Liver (tissue), 3 donors: ENCODE measurements at regions not wholly inside any gene's neighbourhood (a gene's known extent, or its start where the extent isn't known, plus 50 kb on each side); places are given as distances from the start of the nearest gene placed in this dataset.

Experiments used
- EGR1 ChIP-seq, 2 donors: IDR thresholded peaks; 2 replicates each; pipeline ENCODE4 v1.6.1; 2016 to 2018; ENCODE audit warnings: antibody characterized with exemption in 2 of 2, low read depth in 2 of 2
- HNF4G ChIP-seq: IDR thresholded peaks from 2 replicates; pipeline ENCODE4 v1.6.1; 2016; ENCODE audit warnings: antibody characterized with exemption
- MAX ChIP-seq: IDR thresholded peaks from 2 replicates; pipeline ENCODE4 v1.6.1; 2016; ENCODE audit warnings: antibody characterized with exemption
- RAD21 ChIP-seq, 2 donors: IDR thresholded peaks; 2 replicates each; pipeline ENCODE4 v1.6.1; 2016; ENCODE audit warnings: antibody characterized with exemption in 2 of 2, mild to moderate bottlenecking in 2 of 2
- REST ChIP-seq: IDR thresholded peaks from 2 replicates; pipeline ENCODE4 v1.6.1; 2016; ENCODE audit warnings: antibody characterized with exemption, mild to moderate bottlenecking
- TAF1 ChIP-seq: conservative IDR thresholded peaks from 2 replicates; pipeline ENCODE4 v1.6.1; 2016; ENCODE audit warnings: antibody characterized with exemption, mild to moderate bottlenecking
- YY1 ChIP-seq: IDR thresholded peaks from 2 replicates; pipeline ENCODE4 v1.6.1; 2016; ENCODE audit warnings: antibody characterized with exemption, mild to moderate bottlenecking
- ZBTB33 ChIP-seq: IDR thresholded peaks from 2 replicates; pipeline ENCODE4 v1.6.1; 2016; ENCODE audit warnings: antibody characterized with exemption
- TF ChIP-seq, protein P1 (sequence below): fragments of 150-350 bp; IDR thresholded peaks from 2 replicates; pipeline ENCODE4 v1.5.1; 2017; ENCODE audit warnings: improper control_type of control experiment, low read depth, low read length; ENCODE audit not compliant: missing input control
- donor health status: healthy.
- donor health status: healthy.

DNA sequence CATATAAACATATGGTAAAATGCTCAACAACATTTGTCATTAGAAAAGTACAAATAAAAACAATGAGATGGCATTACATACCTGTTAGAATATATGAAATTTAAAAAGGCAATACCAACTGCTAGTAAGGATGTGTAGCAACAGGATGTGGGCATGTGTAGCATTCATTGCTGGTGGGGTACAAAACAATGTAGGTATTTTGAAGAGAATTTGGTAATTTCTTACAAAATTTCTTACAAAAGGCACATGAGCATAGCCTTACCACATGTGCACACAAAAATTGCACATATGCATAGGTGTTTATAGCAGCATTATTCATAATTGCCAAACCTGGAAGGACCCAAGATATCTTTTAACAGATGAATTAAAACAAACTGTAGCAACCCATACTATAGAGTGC lies 1355.1 kb upstream of the CITED2 start:
- TF ChIP-seq, protein P1, sequence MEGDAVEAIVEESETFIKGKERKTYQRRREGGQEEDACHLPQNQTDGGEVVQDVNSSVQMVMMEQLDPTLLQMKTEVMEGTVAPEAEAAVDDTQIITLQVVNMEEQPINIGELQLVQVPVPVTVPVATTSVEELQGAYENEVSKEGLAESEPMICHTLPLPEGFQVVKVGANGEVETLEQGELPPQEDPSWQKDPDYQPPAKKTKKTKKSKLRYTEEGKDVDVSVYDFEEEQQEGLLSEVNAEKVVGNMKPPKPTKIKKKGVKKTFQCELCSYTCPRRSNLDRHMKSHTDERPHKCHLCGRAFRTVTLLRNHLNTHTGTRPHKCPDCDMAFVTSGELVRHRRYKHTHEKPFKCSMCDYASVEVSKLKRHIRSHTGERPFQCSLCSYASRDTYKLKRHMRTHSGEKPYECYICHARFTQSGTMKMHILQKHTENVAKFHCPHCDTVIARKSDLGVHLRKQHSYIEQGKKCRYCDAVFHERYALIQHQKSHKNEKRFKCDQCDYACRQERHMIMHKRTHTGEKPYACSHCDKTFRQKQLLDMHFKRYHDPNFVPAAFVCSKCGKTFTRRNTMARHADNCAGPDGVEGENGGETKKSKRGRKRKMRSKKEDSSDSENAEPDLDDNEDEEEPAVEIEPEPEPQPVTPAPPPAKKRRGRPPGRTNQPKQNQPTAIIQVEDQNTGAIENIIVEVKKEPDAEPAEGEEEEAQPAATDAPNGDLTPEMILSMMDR = no peak
- TF ChIP-seq MAX (no peak), ZBTB33 (no peak), YY1 (no peak), EGR1 (IDR thresholded peaks at IDR 0.05; ENCODE audit: low read depth in 2 of 2) (no peak), RAD21 (IDR thresholded peaks at IDR 0.05) (no peak), TAF1 (no peak), HNF4G (no peak), REST (no peak)
